ENCODE measurements at regions not wholly inside any gene's neighbourhood (a gene's known extent, or its start where the extent isn't known, plus 50 kb on each side); places are given as distances from the start of the nearest gene placed in this dataset.

- DNase-seq, result no peak
- WGBS (ENCODE audit: insufficient coverage), result 68% methylated on average over 15 of the region's 18 CpGs
- no peak for TF ChIP-seq CTCF (IDR thresholded peaks at IDR 0.05)
Measured at GRCh38 chr16:86914876-86915717, 336.7 kb downstream of the FOXL1 start.

GRCh38 chr16:86917471-86918365 is 339.4 kb downstream of the FOXL1 start:
- no peaks in the 10 kb centered on the region for H3K27me3 ChIP-seq (ENCODE audit: control insufficient read depth, insufficient read depth, low read length)
- Mint-ChIP-seq H3K4me1 (no peaks in the 10 kb centered on the region), H3K4me3 (no peak overlapping the region), H3K9me3 (no peaks in the 10 kb centered on the region), H3K27ac (no peak overlapping the region), H3K27me3 (ENCODE audit: low read depth in 2 of 2) (peaks cover 0 to 12% of the 10 kb centered on the region in 2 donors), H3K36me3 (no peaks in the 10 kb centered on the region)
- intact Hi-C loops (cut with micrococcal nuclease), result no loop called here
- no peak for DNase-seq
- TF ChIP-seq CTCF (IDR thresholded peaks at IDR 0.05), result no peak
- no peak overlapping the region for H3K4me3 ChIP-seq (ENCODE audit: low read length)
- no peaks in the 10 kb centered on the region for H3K4me1 ChIP-seq (ENCODE audit: control insufficient read depth, insufficient read depth, low read length)
- no peak overlapping the region for H3K27ac ChIP-seq (ENCODE audit: low read length)
- 93% methylated on average over 45 of the region's 45 CpGs for WGBS (ENCODE audit: insufficient coverage)
- H3K36me3 ChIP-seq (ENCODE audit: control insufficient read depth, insufficient read depth, low read length), result no peaks in the 10 kb centered on the region
- no peak for ATAC-seq
- H3K9me3 ChIP-seq (ENCODE audit: control insufficient read depth, insufficient read depth, low read length), result no peaks in the 10 kb centered on the region

More at GRCh38 chr16:86914876-86915717, 336.7 kb downstream of the FOXL1 start:
- Histone ChIP-seq H3K27ac (ENCODE audit: low read length) (no peak overlapping the region), H3K4me1 (ENCODE audit: control insufficient read depth, insufficient read depth, low read length) (no peaks in the 10 kb centered on the region), H3K27me3 (ENCODE audit: control insufficient read depth, insufficient read depth, low read length) (no peaks in the 10 kb centered on the region), H3K4me3 (ENCODE audit: low read length) (no peak overlapping the region), H3K9me3 (ENCODE audit: control insufficient read depth, insufficient read depth, low read length) (no peaks in the 10 kb centered on the region), H3K36me3 (ENCODE audit: control insufficient read depth, insufficient read depth, low read length) (no peaks in the 10 kb centered on the region)
- Mint-ChIP-seq H3K9me3 (no peaks in the 10 kb centered on the region), H3K27me3 (ENCODE audit: low read depth in 2 of 2) (peaks cover 0 to under 1% of the 10 kb centered on the region in 2 donors), H3K4me1 (no peaks in the 10 kb centered on the region), H3K4me3 (no peak overlapping the region), H3K36me3 (no peaks in the 10 kb centered on the region), H3K27ac (no peak overlapping the region)
- no peak for ATAC-seq
- intact Hi-C loops (cut with micrococcal nuclease), result no loop called here

- WGBS (ENCODE audit: insufficient coverage), result 84% methylated on average over 9 of the region's 9 CpGs
Measured at GRCh38 chr16:86918637-86919036, 340.3 kb downstream of the FOXL1 start.

More at GRCh38 chr16:86918637-86919036, 340.3 kb downstream of the FOXL1 start:
- Mint-ChIP-seq H3K27ac (no peak overlapping the region), H3K9me3 (no peaks in the 10 kb centered on the region), H3K27me3 (ENCODE audit: low read depth in 2 of 2) (peaks cover 5 to 20% of the 10 kb centered on the region in 2 donors), H3K36me3 (no peaks in the 10 kb centered on the region), H3K4me3 (no peak overlapping the region), H3K4me1 (no peaks in the 10 kb centered on the region)
- ATAC-seq (no peak), DNase-seq (no peak)
- Histone ChIP-seq H3K27ac (ENCODE audit: low read length) (no peak overlapping the region), H3K36me3 (ENCODE audit: control insufficient read depth, insufficient read depth, low read length) (no peaks in the 10 kb centered on the region), H3K4me3 (ENCODE audit: low read length) (no peak overlapping the region), H3K9me3 (ENCODE audit: control insufficient read depth, insufficient read depth, low read length) (no peaks in the 10 kb centered on the region), H3K27me3 (ENCODE audit: control insufficient read depth, insufficient read depth, low read length) (no peaks in the 10 kb centered on the region), H3K4me1 (ENCODE audit: control insufficient read depth, insufficient read depth, low read length) (no peaks in the 10 kb centered on the region)
- intact Hi-C loops (cut with micrococcal nuclease), result no loop called here
- no peak for TF ChIP-seq CTCF (IDR thresholded peaks at IDR 0.05)

Measured in natural killer cell (primary cell).